Endometrium (tissue), 2 donors: ENCODE measurements at regions not wholly inside any gene's neighbourhood (a gene's known extent, or its start where the extent isn't known, plus 50 kb on each side); places are given as distances from the start of the nearest gene placed in this dataset.
"Not testable (repeated sequence)": the region's sequence is repeated elsewhere in the genome, so short reads cannot be mapped to it uniquely, and the experiment has no call there.

Experiments used
- FAIRE-seq: peaks from 2 replicates; lab custom pipeline; 2012; peaks lifted over from hg19 to GRCh38; lab: Jason Lieb, UNC
- donor health status: control.
- donor health status: control.

DNA sequence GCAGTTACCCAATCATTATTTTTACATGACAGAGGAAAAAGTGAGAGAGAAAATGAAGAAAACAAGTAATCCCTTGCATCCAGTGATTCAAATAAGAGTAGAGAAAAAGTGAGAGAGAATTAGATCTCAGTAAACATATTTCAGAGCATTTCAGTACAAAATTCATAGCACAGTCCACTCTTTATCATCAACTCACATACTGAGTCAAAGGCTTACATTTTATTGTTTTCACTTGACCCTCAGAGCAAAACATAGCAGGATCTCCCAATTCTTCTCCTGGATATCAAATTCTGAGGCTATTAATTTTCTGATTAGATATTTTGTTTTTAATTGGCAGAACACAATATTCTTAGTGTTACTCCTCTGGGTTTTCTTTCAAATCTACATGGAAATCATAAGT, 1568.3 kb upstream of the PRR20A start:
- FAIRE-seq, result no peak

DNA sequence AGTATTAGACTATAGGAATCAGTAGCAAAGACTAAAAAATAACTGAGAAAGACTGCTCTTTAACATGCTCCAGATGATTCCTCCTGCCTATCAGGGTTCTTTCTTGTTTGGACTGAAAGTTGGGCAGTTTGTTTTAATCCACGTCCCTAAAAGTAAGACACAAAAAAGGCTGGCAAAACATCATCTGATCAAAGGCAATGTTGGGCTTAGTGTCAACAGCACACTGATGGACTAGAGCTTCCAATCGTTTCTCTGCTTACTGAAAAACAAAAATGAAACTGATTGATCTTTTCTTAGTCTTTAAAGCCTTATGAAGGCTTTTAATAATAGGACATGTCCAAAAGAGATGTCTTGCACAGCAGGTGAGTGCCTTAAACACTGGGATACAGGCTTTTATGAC, 1567.9 kb upstream of the PRR20A start:
- no peak for FAIRE-seq

GRCh38 chr13:55573565-55573964, 1567.2 kb upstream of the PRR20A start:
- FAIRE-seq, result no peak

GRCh38 chr13:55576389-55576788, 1564.3 kb upstream of the PRR20A start:
- no peak for FAIRE-seq

DNA sequence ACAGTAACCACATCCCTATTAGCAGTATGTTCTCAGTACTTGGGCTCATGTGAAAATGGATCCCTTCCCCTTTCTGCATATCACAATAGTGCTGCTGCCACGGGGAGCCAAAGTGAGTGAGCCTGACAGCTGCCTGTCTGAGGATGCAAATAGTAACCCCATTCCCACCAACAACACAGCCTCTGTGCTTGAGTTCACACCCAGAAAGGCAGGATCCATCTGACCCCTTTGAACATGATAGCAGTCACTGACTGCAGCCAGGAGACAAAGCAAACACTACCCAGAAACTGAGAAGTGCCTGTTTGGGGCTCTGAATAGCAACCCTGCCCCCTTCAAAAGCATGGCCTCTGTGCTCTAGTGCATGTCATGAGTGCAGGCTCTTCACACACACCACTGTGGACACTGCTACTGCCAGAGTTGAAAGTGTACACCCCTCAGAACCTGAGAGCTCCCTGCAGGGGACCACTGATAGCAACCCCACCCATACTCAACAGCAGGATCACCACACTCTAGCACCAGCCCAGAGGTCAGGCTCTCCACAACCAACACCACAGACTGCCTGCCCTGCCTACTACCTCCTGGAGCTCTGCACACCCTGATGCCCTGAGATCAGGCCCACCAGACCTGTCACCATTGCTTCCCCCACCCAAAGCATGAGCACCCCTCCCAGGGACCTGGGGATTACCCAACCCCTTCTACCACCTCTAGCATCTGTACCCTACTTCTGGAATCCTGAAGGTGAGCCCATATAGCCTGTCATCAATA, 1563.5 kb upstream of the PRR20A start:
- no peak for FAIRE-seq

DNA sequence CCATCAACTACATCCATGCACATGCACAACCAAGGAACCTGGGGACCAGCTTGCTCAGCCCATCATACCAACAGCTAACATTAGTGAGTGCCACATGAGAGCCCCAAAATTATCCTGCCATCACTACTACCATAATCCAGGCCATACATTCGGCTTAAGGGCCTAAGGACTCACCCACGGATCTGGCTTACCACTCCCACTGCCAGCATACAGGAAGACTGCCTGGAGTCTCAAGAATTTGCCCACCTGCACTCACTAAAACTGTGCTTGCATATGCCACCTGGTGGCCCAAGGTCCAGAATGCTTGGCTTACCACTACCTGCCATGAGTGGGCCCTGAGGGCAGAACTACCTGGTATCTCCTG, 1562.9 kb upstream of the PRR20A start:
- no peak for FAIRE-seq

GRCh38 chr13:55582294-55582693, 1558.4 kb upstream of the PRR20A start:
- not testable (repeated sequence) for FAIRE-seq

- no peak for FAIRE-seq
Measured at GRCh38 chr13:55583953-55584593, 1556.6 kb upstream of the PRR20A start.

DNA sequence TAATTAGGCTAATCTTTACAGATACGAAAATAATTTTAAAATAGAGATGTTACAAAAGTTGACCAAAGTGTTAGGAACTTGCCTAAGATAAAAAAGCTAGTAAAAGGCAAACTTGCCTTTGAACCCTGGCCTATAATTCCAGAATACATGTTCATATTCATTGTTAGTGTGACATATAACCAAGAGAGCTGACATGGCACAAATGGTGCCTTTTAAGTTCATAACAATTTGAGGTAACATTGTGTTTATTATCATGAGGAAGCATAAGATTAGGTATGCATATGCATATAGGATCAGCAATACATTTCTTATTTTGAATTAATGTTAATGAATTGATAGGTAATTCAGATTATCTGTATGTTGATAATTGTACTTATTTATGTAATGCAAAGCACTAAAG, 1537.9 kb upstream of the PRR20A start:
- FAIRE-seq, result no peak

DNA sequence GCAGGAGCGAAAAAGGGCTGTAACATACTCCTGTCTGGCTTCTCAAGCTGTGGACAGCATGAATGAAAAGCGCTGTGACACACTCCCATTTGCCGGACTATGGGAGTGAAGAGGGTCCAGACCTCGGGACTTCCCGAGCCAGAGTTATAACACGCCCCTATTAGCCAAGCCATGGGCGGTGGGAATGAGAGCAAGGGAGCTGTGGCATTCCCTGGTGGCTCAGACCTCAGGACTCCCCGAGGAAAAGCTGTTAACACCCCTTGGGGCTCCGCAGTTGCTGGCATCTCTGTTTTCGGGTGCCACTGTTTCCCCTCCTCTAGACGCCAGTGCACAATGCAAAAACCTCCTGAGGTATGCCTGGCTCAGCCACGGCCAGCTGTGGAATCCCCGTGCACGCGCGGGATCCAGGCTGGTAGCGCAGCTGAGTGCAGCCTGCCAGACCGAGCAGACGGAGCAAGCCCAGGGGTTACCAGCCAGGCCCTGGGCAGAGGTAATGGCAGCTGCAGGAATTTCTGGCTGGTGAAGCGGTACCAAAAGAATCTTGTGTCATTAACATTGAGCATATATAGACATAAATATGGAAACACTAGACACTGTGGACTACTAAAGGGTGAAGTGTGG, 1534.6 kb upstream of the PRR20A start:
- FAIRE-seq, result no peak

DNA sequence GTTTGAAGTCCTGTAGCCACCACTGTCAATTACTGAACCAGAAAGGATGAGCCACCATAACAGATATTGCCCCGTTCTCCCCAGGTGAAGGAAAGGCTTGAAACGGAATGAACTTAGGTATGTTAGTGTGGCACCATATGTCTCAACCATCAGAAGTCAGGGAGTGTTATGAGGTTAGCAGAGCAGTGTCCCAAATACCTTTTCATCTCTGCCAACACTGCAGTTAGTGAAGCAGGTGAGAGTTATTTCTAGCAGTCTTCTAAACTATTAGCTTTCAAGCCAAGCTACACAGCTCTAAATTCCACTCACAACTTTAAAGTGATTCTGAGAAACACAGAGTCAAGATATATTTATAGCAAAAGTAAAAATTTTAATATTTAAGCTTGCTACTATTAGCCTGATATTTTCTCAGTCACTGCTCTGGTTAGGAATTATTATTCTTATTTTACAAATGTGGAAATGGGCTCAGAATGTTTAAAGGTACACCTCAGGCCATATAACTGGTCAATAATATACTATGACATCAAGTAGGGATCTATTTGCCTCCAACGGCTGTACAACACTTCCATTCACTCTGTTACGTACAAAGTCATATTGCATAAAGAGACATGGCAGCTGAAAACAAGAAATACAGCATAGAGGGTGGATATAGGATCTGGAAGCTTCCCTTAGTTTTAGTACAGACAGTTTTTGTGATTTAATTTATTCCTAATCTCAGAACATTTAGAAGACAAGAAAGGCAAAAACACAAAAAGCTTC, 1527.1 kb upstream of the PRR20A start:
- FAIRE-seq, result no peak

GRCh38 chr13:55615081-55615480, 1525.6 kb upstream of the PRR20A start:
- no peak for FAIRE-seq

GRCh38 chr13:55617241-55617640, 1523.5 kb upstream of the PRR20A start:
- no peak for FAIRE-seq

- no peak for FAIRE-seq
Measured at GRCh38 chr13:55627221-55627620, 1513.5 kb upstream of the PRR20A start.

- FAIRE-seq, result no peak
Measured at GRCh38 chr13:55632402-55632801, 1508.3 kb upstream of the PRR20A start.

GRCh38 chr13:55649485-55649884, 1491.2 kb upstream of the PRR20A start:
- no peak for FAIRE-seq

DNA sequence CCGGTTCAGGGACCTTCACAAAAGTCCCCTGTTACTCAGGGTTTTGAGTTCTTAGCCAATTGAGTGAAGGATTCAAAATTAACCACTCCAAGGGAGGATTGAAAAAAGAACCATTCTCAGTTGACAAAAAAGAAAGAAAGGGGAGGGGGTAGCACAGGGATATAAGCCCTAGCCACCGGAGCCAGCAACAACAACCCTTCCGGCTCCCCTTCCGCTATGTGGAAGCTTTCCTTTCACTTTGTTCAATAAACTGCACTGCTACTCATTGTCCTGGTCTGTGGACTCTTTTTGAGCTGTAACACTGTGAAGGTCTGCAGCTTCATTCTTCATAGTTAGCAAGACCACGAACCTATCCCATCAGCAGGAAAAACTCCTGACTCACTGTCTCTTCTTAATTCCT, 1488.1 kb upstream of the PRR20A start:
- FAIRE-seq, result no peak

DNA sequence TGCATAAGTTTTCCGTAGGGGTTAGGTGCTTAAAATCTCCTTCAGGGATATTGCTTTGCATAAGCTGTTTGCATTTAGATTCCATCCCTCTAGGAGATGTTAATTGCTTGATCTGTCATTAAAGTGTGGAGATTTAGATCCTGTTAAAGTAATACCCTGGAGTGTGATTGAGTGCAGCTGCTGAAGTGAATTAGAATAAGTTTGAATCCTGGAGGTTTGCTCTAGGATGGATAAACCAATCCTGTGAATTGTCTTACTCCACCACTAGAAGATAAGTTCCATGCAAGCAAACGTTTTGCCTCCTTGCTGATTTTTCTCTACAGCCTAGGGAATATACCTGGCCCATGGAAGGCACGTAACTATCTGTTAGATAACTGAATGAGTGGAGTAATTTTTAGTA, 1487.2 kb upstream of the PRR20A start:
- no peak for FAIRE-seq

GRCh38 chr13:55654243-55654642, 1486.5 kb upstream of the PRR20A start:
- no peak for FAIRE-seq

DNA sequence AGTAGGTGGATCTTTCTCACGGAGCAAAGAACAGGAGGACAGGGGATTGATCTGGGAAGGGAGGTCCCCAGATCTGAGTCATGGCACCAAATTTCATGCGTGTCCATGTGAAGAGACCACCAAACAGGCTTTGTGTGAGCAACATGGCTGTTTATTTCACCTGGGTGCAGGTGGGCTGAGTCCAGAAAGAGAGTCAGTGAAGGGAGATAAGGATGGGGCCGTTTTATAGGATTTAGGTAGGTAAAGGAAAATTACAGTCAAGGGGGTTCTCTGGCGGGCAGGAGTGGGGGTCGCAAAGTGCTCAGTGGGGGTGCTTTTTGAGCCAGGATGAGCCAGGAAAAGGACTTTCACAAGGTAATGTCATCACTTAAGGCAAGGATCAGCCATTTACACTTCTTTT, 1480.5 kb upstream of the PRR20A start:
- not testable (repeated sequence) for FAIRE-seq

DNA sequence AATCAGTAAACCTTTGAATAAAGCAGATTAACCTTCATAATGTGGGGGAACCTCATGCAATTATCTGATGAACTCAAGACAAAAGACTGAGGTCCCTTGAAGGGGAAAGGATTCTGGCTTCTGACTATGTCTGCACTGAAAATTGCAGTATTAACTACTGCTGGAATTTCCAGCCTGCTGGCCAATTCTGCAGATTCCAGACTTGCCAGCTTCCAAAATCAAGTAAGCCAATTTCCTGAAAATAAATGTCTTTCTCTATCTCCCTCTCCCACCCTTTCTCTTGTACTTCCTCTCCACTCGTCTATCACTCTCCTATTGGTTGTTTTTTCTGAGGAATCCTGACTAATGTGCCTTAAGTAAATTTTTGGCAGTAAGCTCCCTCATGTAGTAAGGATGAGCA, 1479.9 kb upstream of the PRR20A start:
- no peak for FAIRE-seq

- no peak for FAIRE-seq
Measured at GRCh38 chr13:55661505-55661904, 1479.2 kb upstream of the PRR20A start.

DNA sequence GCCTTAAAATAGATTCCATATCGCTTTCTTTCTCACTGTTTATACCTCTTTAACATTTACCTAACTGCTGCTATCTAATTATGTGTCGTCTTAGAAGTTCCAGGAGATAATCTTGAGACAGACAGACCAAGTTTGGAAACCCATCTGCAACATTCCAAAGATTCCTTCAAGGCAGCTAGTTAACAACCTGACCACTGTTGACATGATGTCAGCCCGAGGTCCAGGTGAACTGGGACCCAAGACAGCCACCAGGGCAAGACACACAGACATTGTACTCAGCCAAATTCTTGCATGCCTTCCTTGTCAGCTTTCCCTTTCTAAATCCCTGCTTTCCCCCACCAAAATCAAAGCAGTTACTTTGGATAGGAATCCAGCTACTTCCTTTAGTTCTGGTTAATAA, 1476.5 kb upstream of the PRR20A start:
- no peak for FAIRE-seq
